KMS-11 (cell line): ENCODE measurements at regions not wholly inside any gene's neighbourhood (a gene's known extent, or its start where the extent isn't known, plus 50 kb on each side); places are given as distances from the start of the nearest gene placed in this dataset.

Experiments
- H2AFZ ChIP-seq: fragments of 200-600 bp; sonication (generic); 2 replicates; pipeline ENCODE4 v1.6.1; 2016; ENCODE audit warnings: antibody characterized with exemption, mixed run types, low read depth
- H3K27ac ChIP-seq: fragments of 200-600 bp; sonication (generic); 2 replicates; pipeline ENCODE4 v1.6.1; 2016; ENCODE audit warnings: mild to moderate bottlenecking, mixed run types
- H3K27me3 ChIP-seq: fragments of 200-600 bp; sonication (generic); 2 replicates; pipeline ENCODE4 v1.6.1; 2017; ENCODE audit warnings: mild to moderate bottlenecking, low read depth, mixed run types, moderate library complexity; ENCODE audit not compliant: insufficient read depth
- H3K36me3 ChIP-seq: fragments of 200-600 bp; sonication (generic); 2 replicates; pipeline ENCODE4 v1.6.1; 2017; ENCODE audit warnings: mild to moderate bottlenecking, mixed run types; ENCODE audit not compliant: insufficient read depth
- H3K4me1 ChIP-seq: fragments of 200-600 bp; sonication (generic); 2 replicates; pipeline ENCODE4 v1.6.1; 2016; ENCODE audit warnings: mild to moderate bottlenecking, low read depth, mixed run types; ENCODE audit not compliant: poor library complexity, severe bottlenecking
- H3K4me2 ChIP-seq: fragments of 200-600 bp; sonication (generic); 2 replicates; pipeline ENCODE4 v1.7.0; 2016; ENCODE audit warnings: mild to moderate bottlenecking, mixed run types
- H3K4me3 ChIP-seq: fragments of 200-600 bp; sonication (generic); IDR thresholded peaks from 2 replicates; pipeline ENCODE4 v1.6.1; 2017; ENCODE audit warnings: low read depth, low read length, mixed read lengths; ENCODE audit not compliant: insufficient read depth
- H3K79me2 ChIP-seq: fragments of 200-600 bp; sonication (generic); 2 replicates; pipeline ENCODE4 v1.6.1; 2016; ENCODE audit warnings: low read depth, mixed run types; ENCODE audit not compliant: insufficient read depth
- H3K9ac ChIP-seq: fragments of 200-600 bp; sonication (generic); 2 replicates; pipeline ENCODE4 v1.6.1; 2016; ENCODE audit warnings: mild to moderate bottlenecking, mixed run types
- H4K20me1 ChIP-seq: fragments of 200-600 bp; sonication (generic); 2 replicates; pipeline ENCODE4 v1.6.1; 2016; ENCODE audit warnings: mild to moderate bottlenecking, mixed run types; ENCODE audit not compliant: insufficient read depth
- CTCF ChIP-seq: fragments of 200-600 bp; sonication (generic); conservative IDR thresholded peaks from 2 replicates; pipeline ENCODE4 v1.6.1; 2017; ENCODE audit warnings: low read depth, mild to moderate bottlenecking, antibody characterized with exemption, low read length, moderate library complexity, mixed read lengths

DNA sequence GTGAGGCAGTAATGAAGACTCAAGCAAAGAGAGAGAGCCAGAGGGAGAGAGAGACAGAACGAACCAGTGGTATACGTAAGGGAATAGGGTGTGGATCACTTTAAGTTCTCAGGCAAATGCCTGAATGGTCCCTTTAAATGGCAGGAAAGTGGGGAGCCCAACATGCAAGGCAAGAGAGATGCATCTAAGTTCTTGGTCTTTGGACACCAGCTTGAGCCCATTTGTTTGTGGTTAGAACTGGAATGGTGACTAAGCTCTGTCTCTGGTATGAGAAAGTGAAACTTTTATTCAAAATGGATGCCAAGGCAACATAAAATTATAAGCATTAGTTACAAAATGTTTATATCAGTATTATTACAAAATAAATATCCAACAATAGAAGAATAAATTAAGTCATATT, 192.2 kb upstream of the ALG10 start:
- H3K79me2 ChIP-seq: no peaks in the 10 kb centered on the region
- H3K4me2 ChIP-seq: no peak overlapping the region
- H4K20me1 ChIP-seq: no peaks in the 10 kb centered on the region
- no peak overlapping the region for H3K4me3 ChIP-seq
- no peaks in the 10 kb centered on the region for H3K27me3 ChIP-seq
- TF ChIP-seq CTCF: no peak
- no peaks in the 10 kb centered on the region for H3K4me1 ChIP-seq
- no peak overlapping the region for H2AFZ ChIP-seq
- no peak overlapping the region for H3K9ac ChIP-seq
- no peak overlapping the region for H3K27ac ChIP-seq
- no peaks in the 10 kb centered on the region for H3K36me3 ChIP-seq

DNA sequence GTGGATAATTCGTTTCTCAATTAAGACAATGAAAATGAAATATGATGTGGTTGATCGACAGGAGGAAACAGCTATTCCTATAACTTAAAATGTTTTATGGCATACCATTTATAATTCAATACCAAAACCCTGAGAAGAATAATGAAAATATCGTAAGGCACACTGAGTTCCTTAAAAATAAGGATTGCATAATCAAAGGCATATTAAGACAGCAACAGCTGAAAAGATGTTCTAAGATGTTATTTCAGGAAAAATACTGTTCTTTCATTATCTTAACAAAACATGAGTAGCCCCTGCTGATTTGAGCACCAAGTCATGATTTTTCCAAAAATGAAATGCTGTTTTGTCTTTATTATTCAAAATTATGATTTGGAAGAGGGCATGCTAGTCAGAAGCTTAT, 189.4 kb upstream of the ALG10 start:
- Histone ChIP-seq H3K4me3 (no peak overlapping the region), H3K79me2 (no peaks in the 10 kb centered on the region), H3K36me3 (no peaks in the 10 kb centered on the region), H3K27ac (no peak overlapping the region), H3K9ac (no peak overlapping the region), H3K27me3 (no peaks in the 10 kb centered on the region), H3K4me1 (no peaks in the 10 kb centered on the region), H4K20me1 (no peaks in the 10 kb centered on the region), H3K4me2 (no peak overlapping the region), H2AFZ (no peak overlapping the region)
- no peak for TF ChIP-seq CTCF

- Histone ChIP-seq H2AFZ (no peak overlapping the region), H3K27me3 (no peaks in the 10 kb centered on the region), H3K4me3 (no peak overlapping the region), H3K9ac (no peak overlapping the region), H3K36me3 (no peaks in the 10 kb centered on the region), H3K4me1 (no peaks in the 10 kb centered on the region), H4K20me1 (no peaks in the 10 kb centered on the region), H3K4me2 (no peak overlapping the region), H3K79me2 (no peaks in the 10 kb centered on the region), H3K27ac (no peak overlapping the region)
- TF ChIP-seq CTCF: no peak
Observed at GRCh38 chr12:33834672-33835071, 187.6 kb upstream of the ALG10 start.

GRCh38 chr12:33876618-33877017, 145.7 kb upstream of the ALG10 start:
- no peak overlapping the region for H2AFZ ChIP-seq
- H3K27me3 ChIP-seq: no peaks in the 10 kb centered on the region
- H3K36me3 ChIP-seq: no peaks in the 10 kb centered on the region
- no peak overlapping the region for H3K4me2 ChIP-seq
- H3K4me1 ChIP-seq: no peaks in the 10 kb centered on the region
- H3K4me3 ChIP-seq: no peak overlapping the region
- H3K9ac ChIP-seq: no peak overlapping the region
- TF ChIP-seq CTCF: 0 out of 2 replicates have a peak, but pooled peaks have one; percentile 21
- H4K20me1 ChIP-seq: no peaks in the 10 kb centered on the region
- no peaks in the 10 kb centered on the region for H3K79me2 ChIP-seq
- H3K27ac ChIP-seq: no peak overlapping the region
